Endodermal cell (in vitro differentiated cells): ENCODE measurements at regions not wholly inside any gene's neighbourhood (a gene's known extent, or its start where the extent isn't known, plus 50 kb on each side); places are given as distances from the start of the nearest gene placed in this dataset.
A peak's percentile ranks its signal among the peaks of the same experiment; 100 is the strongest.

Experiments
- DNase-seq: peaks from one replicate; pipeline ENCODE4 v3.0.0-alpha.2; 2017
- H3K27ac ChIP-seq: 2 replicates; pipeline ENCODE4 v1.5.1; 2013; ENCODE audit warnings: mild to moderate bottlenecking, low read depth, low read length, moderate library complexity
- H3K27me3 ChIP-seq: 2 replicates; pipeline ENCODE4 v1.6.1; 2013; ENCODE audit warnings: mild to moderate bottlenecking, low read length, moderate library complexity; ENCODE audit not compliant: insufficient read depth, control insufficient read depth, poor library complexity, severe bottlenecking
- H3K36me3 ChIP-seq: 2 replicates; pipeline ENCODE4 v1.7.0; 2013; ENCODE audit warnings: mild to moderate bottlenecking, low read length, moderate library complexity; ENCODE audit not compliant: control insufficient read depth, insufficient read depth
- H3K4me1 ChIP-seq: one replicate; pipeline ENCODE4 v1.7.0; 2013; ENCODE audit warnings: low read length; ENCODE audit not compliant: control insufficient read depth, insufficient read depth
- H3K4me3 ChIP-seq: 2 replicates; pipeline ENCODE4 v1.5.1; 2013; ENCODE audit warnings: mild to moderate bottlenecking, low read length, moderate library complexity
- H3K9ac ChIP-seq: 2 replicates; pipeline ENCODE4 v1.6.1; 2013; ENCODE audit warnings: mild to moderate bottlenecking, low read length, moderate library complexity; ENCODE audit not compliant: poor library complexity, severe bottlenecking; ENCODE audit errors: extremely low read depth
- H3K9me3 ChIP-seq: 2 replicates; pipeline ENCODE4 v1.6.1; 2013; ENCODE audit warnings: mild to moderate bottlenecking, low read length, moderate library complexity; ENCODE audit not compliant: control insufficient read depth
- H3K27ac Mint-ChIP-seq: 2 replicates; pipeline ENCODE4 v1.8.0; 2020; ENCODE audit warnings: mixed read lengths
- H3K27me3 Mint-ChIP-seq: 2 replicates; pipeline ENCODE4 v1.8.0; 2021; ENCODE audit warnings: mild to moderate bottlenecking, mixed read lengths; ENCODE audit not compliant: insufficient read depth
- H3K36me3 Mint-ChIP-seq: 2 replicates; pipeline ENCODE4 v1.8.0; 2020; ENCODE audit warnings: low read depth, mixed read lengths
- H3K4me1 Mint-ChIP-seq: 2 replicates; pipeline ENCODE4 v1.8.0; 2020; ENCODE audit warnings: mixed read lengths
- H3K4me3 Mint-ChIP-seq: 2 replicates; pipeline ENCODE4 v1.8.0; 2020; ENCODE audit warnings: mild to moderate bottlenecking, moderate library complexity, mixed read lengths
- H3K9me3 Mint-ChIP-seq: 2 replicates; pipeline ENCODE4 v1.8.0; 2020; ENCODE audit warnings: mild to moderate bottlenecking, mixed read lengths
- CTCF ChIP-seq: fragments of 200-600 bp; sonication (generic); conservative IDR thresholded peaks from 2 replicates; pipeline ENCODE4 v1.5.0; 2021; ENCODE audit warnings: antibody characterized with exemption, mild to moderate bottlenecking
- whole genome bisulfite sequencing, 2 experiments: methylation state at CpG; one replicate each; pipeline versions ENCODE4 v1.1.5 to v1.1.7; 2013; ENCODE audit warnings: missing lambda C conversion rate in 2 of 2, mixed read lengths in 1 of 2; ENCODE audit not compliant: insufficient coverage in 1 of 2, insufficient read length in 1 of 2; 5-methylcytosine and 5-hydroxymethylcytosine counted together

GRCh38 chrX:33726281-33727160 lies 405.6 kb downstream of the FAM47A start:
- Histone ChIP-seq H3K9ac (no peak overlapping the region), H3K9me3 (no peaks in the 10 kb centered on the region), H3K4me1 (no peaks in the 10 kb centered on the region), H3K27me3 (no peaks in the 10 kb centered on the region), H3K4me3 (peak overlapping the region; percentile 78), H3K36me3 (no peaks in the 10 kb centered on the region), H3K27ac (no peak overlapping the region)
- TF ChIP-seq CTCF, result no peak
- Mint-ChIP-seq H3K4me3 (peak overlapping the region; percentile 73), H3K27me3 (peaks cover 29% of the 10 kb centered on the region), H3K27ac (no peak overlapping the region), H3K9me3 (no peaks in the 10 kb centered on the region), H3K4me1 (peaks cover 7% of the 10 kb centered on the region), H3K36me3 (no peaks in the 10 kb centered on the region)
- 32 to 89% methylated on average over 7 to 44 of the region's 45 CpGs for WGBS, 2 experiments
- DNase-seq, result peak; percentile 59

GRCh38 chrX:33725535-33726210 lies 406.4 kb downstream of the FAM47A start:
- no peaks in the 10 kb centered on the region for H3K36me3 ChIP-seq
- peak overlapping the region; percentile 27 for H3K27ac Mint-ChIP-seq
- H3K9me3 Mint-ChIP-seq, result no peaks in the 10 kb centered on the region
- H3K27me3 ChIP-seq, result no peaks in the 10 kb centered on the region
- H3K4me3 Mint-ChIP-seq, result peak overlapping the region; percentile 73
- no peak overlapping the region for H3K27ac ChIP-seq
- no peak for TF ChIP-seq CTCF
- no peak overlapping the region for H3K9ac ChIP-seq
- no peaks in the 10 kb centered on the region for H3K36me3 Mint-ChIP-seq
- WGBS, 2 experiments, result 21 to 40% methylated on average over 3 to 15 of the region's 15 CpGs
- H3K4me1 ChIP-seq, result no peaks in the 10 kb centered on the region
- H3K4me3 ChIP-seq, result peak overlapping the region; percentile 78
- peaks cover 7% of the 10 kb centered on the region for H3K4me1 Mint-ChIP-seq
- no peaks in the 10 kb centered on the region for H3K9me3 ChIP-seq
- peak; percentile 76 for DNase-seq
- peaks cover 29% of the 10 kb centered on the region for H3K27me3 Mint-ChIP-seq

- Mint-ChIP-seq H3K27me3 (peaks cover 14% of the 10 kb centered on the region), H3K9me3 (no peaks in the 10 kb centered on the region), H3K27ac (no peak overlapping the region), H3K4me3 (no peak overlapping the region), H3K36me3 (no peaks in the 10 kb centered on the region), H3K4me1 (peaks cover 7% of the 10 kb centered on the region)
- Histone ChIP-seq H3K9ac (no peak overlapping the region), H3K27me3 (no peaks in the 10 kb centered on the region), H3K36me3 (no peaks in the 10 kb centered on the region), H3K9me3 (no peaks in the 10 kb centered on the region), H3K27ac (no peak overlapping the region), H3K4me1 (no peaks in the 10 kb centered on the region), H3K4me3 (no peak overlapping the region)
- no peak for DNase-seq
- 86% methylated on average over 1 of the region's 1 CpG; no CpG with 5 or more reads in 1 of the 2 experiments for WGBS, 2 experiments
- TF ChIP-seq CTCF, result no peak
Observed at GRCh38 chrX:33721927-33722326, 410.2 kb downstream of the FAM47A start.
